GM23338 (cell line): ENCODE measurements at regions not wholly inside any gene's neighbourhood (a gene's known extent, or its start where the extent isn't known, plus 50 kb on each side); places are given as distances from the start of the nearest gene placed in this dataset.

Experiments used
- CREB1 ChIP-seq: fragments of 250-450 bp; sonication (Bioruptor Pico); IDR thresholded peaks from 2 replicates; pipeline ENCODE4 v1.5.0; 2020; ENCODE audit warnings: low read depth, mild to moderate bottlenecking, moderate library complexity
- EZH2 ChIP-seq: fragments of 200-600 bp; sonication (generic); IDR thresholded peaks from one replicate; pipeline ENCODE4 v1.8.0; 2017; ENCODE audit warnings: antibody characterized with exemption, mild to moderate bottlenecking, low read depth; ENCODE audit not compliant: unreplicated experiment
- EZH2phosphoT487 ChIP-seq: fragments of 200-600 bp; sonication (generic); IDR thresholded peaks from one replicate; pipeline ENCODE4 v1.8.1; 2018; ENCODE audit warnings: antibody characterized with exemption; ENCODE audit not compliant: unreplicated experiment
- NANOG ChIP-seq: IDR thresholded peaks from 2 replicates; pipeline ENCODE4 v1.6.1; 2016; ENCODE audit warnings: antibody characterized with exemption, borderline replicate concordance
- POLR2AphosphoS5 ChIP-seq: IDR thresholded peaks from 2 replicates; pipeline ENCODE4 v1.6.1; 2016; ENCODE audit warnings: antibody characterized with exemption, low read depth
- STAT1 ChIP-seq: IDR thresholded peaks from one replicate; pipeline ENCODE4 v1.6.1; 2016; ENCODE audit warnings: antibody characterized with exemption; ENCODE audit not compliant: unreplicated experiment
- ZNF114 ChIP-seq: fragments of 250-450 bp; sonication (Bioruptor Pico); IDR thresholded peaks from 2 replicates; pipeline ENCODE4 v1.5.0; 2020; ENCODE audit warnings: mild to moderate bottlenecking, moderate library complexity
- TF ChIP-seq, protein P1 (sequence below), 2 experiments: fragments of 200-600 bp in 1 of 2; sonication (generic) in 1 of 2; conservative IDR thresholded peaks; 2 replicates each; pipeline versions ENCODE4 v1.5.1 to v1.6.1; 2016 to 2017; ENCODE audit warnings: antibody characterized with exemption in 2 of 2, low read depth in 2 of 2, mild to moderate bottlenecking in 2 of 2, moderate library complexity in 1 of 2
- TF ChIP-seq, protein P2 (sequence below): IDR thresholded peaks from one replicate; pipeline ENCODE4 v1.6.1; 2018; ENCODE audit warnings: antibody characterized with exemption; ENCODE audit not compliant: unreplicated experiment

DNA sequence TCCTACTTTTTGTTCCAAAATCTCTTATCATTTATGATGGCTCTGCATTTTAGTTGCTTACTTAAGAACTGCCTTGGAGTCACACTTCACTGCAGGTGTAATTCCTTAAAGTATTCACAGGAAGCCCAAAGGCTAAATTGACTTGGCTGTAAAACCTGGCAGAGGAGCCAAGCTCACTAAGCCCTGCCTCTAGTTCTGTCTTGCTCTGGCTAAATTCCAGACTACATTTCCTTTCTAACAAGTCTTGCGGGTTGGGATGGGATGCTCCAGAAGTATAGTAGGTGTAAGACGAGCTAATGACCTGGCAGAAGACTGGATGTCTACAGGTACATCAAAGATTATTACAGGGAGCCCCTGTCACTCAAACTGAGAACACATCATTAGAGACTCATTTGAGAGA, 924.0 kb upstream of the INTU start:
- TF ChIP-seq EZH2 (no peak), ZNF114 (CRISPR knock-in tag) (no peak), POLR2AphosphoS5 (no peak), NANOG (no peak), EZH2phosphoT487 (no peak), CREB1 (CRISPR knock-in tag) (no peak), STAT1 (no peak)
- TF ChIP-seq, protein P1, sequence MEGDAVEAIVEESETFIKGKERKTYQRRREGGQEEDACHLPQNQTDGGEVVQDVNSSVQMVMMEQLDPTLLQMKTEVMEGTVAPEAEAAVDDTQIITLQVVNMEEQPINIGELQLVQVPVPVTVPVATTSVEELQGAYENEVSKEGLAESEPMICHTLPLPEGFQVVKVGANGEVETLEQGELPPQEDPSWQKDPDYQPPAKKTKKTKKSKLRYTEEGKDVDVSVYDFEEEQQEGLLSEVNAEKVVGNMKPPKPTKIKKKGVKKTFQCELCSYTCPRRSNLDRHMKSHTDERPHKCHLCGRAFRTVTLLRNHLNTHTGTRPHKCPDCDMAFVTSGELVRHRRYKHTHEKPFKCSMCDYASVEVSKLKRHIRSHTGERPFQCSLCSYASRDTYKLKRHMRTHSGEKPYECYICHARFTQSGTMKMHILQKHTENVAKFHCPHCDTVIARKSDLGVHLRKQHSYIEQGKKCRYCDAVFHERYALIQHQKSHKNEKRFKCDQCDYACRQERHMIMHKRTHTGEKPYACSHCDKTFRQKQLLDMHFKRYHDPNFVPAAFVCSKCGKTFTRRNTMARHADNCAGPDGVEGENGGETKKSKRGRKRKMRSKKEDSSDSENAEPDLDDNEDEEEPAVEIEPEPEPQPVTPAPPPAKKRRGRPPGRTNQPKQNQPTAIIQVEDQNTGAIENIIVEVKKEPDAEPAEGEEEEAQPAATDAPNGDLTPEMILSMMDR (conservative IDR thresholded peaks at IDR 0.05; ENCODE audit: low read depth in 2 of 2), result no peak
- TF ChIP-seq, protein P2, sequence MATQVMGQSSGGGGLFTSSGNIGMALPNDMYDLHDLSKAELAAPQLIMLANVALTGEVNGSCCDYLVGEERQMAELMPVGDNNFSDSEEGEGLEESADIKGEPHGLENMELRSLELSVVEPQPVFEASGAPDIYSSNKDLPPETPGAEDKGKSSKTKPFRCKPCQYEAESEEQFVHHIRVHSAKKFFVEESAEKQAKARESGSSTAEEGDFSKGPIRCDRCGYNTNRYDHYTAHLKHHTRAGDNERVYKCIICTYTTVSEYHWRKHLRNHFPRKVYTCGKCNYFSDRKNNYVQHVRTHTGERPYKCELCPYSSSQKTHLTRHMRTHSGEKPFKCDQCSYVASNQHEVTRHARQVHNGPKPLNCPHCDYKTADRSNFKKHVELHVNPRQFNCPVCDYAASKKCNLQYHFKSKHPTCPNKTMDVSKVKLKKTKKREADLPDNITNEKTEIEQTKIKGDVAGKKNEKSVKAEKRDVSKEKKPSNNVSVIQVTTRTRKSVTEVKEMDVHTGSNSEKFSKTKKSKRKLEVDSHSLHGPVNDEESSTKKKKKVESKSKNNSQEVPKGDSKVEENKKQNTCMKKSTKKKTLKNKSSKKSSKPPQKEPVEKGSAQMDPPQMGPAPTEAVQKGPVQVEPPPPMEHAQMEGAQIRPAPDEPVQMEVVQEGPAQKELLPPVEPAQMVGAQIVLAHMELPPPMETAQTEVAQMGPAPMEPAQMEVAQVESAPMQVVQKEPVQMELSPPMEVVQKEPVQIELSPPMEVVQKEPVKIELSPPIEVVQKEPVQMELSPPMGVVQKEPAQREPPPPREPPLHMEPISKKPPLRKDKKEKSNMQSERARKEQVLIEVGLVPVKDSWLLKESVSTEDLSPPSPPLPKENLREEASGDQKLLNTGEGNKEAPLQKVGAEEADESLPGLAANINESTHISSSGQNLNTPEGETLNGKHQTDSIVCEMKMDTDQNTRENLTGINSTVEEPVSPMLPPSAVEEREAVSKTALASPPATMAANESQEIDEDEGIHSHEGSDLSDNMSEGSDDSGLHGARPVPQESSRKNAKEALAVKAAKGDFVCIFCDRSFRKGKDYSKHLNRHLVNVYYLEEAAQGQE, result no peak
